ENCODE measurements at regions not wholly inside any gene's neighbourhood (a gene's known extent, or its start where the extent isn't known, plus 50 kb on each side); places are given as distances from the start of the nearest gene placed in this dataset.

- Mint-ChIP-seq H3K36me3 (no peaks in the 10 kb centered on the region), H3K27ac (no peak overlapping the region), H3K9me3 (no peaks in the 10 kb centered on the region), H3K4me1 (peaks cover 0 to 7% (median 1%) of the 10 kb centered on the region in 4 donors), H3K4me3 (no peak overlapping the region), H3K27me3 (no peaks in the 10 kb centered on the region)
- DNase-seq (no peak), ATAC-seq (no peak)
- POLR2A ChIA-PET = no interaction called here
Observed at GRCh38 chr1:199205740-199206441, 567.1 kb downstream of the PTPRC start.

- no peak for DNase-seq
- no peak for ATAC-seq
- Mint-ChIP-seq H3K4me1 (no peaks in the 10 kb centered on the region), H3K27ac (no peak overlapping the region), H3K9me3 (no peaks in the 10 kb centered on the region), H3K4me3 (no peak overlapping the region), H3K36me3 (no peaks in the 10 kb centered on the region), H3K27me3 (no peaks in the 10 kb centered on the region)
- POLR2A ChIA-PET = no interaction called here
Observed at GRCh38 chr1:199208847-199209246, 570.0 kb downstream of the PTPRC start.

GRCh38 chr1:199218065-199218464 is 579.2 kb downstream of the PTPRC start:
- DNase-seq (peak in 5 of 10 donors; percentile 2 to 50 (median 7)), ATAC-seq (peak in 1 of 2 donors; percentile 67)
- peaks cover 0 to 10% (median 0%) of the 10 kb centered on the region in 9 donors for H3K9me3 Mint-ChIP-seq
- H3K4me3 Mint-ChIP-seq = no peak overlapping the region
- POLR2A ChIA-PET = no interaction called here
- no peak overlapping the region for H3K27ac Mint-ChIP-seq
- H3K4me1 Mint-ChIP-seq = peaks cover 1 to 17% (median 6%) of the 10 kb centered on the region in 4 donors
- no peaks in the 10 kb centered on the region for H3K36me3 Mint-ChIP-seq
- H3K27me3 Mint-ChIP-seq = peaks cover 0 to 3% (median 0%) of the 10 kb centered on the region in 5 donors

GRCh38 chr1:199218533-199218932 is 579.7 kb downstream of the PTPRC start:
- H3K36me3 Mint-ChIP-seq = no peaks in the 10 kb centered on the region
- POLR2A ChIA-PET = no interaction called here
- H3K4me1 Mint-ChIP-seq = peaks cover 1 to 17% (median 6%) of the 10 kb centered on the region in 4 donors
- ATAC-seq (no peak), DNase-seq (no peak)
- no peak overlapping the region for H3K4me3 Mint-ChIP-seq
- peaks cover 0 to 3% (median 0%) of the 10 kb centered on the region in 5 donors for H3K27me3 Mint-ChIP-seq
- H3K27ac Mint-ChIP-seq = no peak overlapping the region
- H3K9me3 Mint-ChIP-seq = peaks cover 0 to 10% (median 0%) of the 10 kb centered on the region in 9 donors

GRCh38 chr1:199220031-199220430 is 581.2 kb downstream of the PTPRC start:
- DNase-seq = no peak
- no peak overlapping the region for H3K4me3 Mint-ChIP-seq
- no peak overlapping the region for H3K27ac Mint-ChIP-seq
- H3K27me3 Mint-ChIP-seq = peaks cover 0 to 3% (median 1%) of the 10 kb centered on the region in 5 donors
- ATAC-seq = no peak
- H3K4me1 Mint-ChIP-seq = peaks cover 1 to 17% (median 6%) of the 10 kb centered on the region in 4 donors
- H3K9me3 Mint-ChIP-seq = peaks cover 0 to 10% (median 0%) of the 10 kb centered on the region in 9 donors
- H3K36me3 Mint-ChIP-seq = no peaks in the 10 kb centered on the region
- POLR2A ChIA-PET = no interaction called here

- DNase-seq = no peak
- Mint-ChIP-seq H3K27me3 (peaks cover 0 to 1% (median 0%) of the 10 kb centered on the region in 5 donors), H3K27ac (no peak overlapping the region), H3K4me3 (no peak overlapping the region), H3K4me1 (peaks cover 5 to 29% (median 14%) of the 10 kb centered on the region in 4 donors), H3K36me3 (no peaks in the 10 kb centered on the region), H3K9me3 (peaks cover 0 to 3% (median 0%) of the 10 kb centered on the region in 9 donors)
- ATAC-seq = no peak
- POLR2A ChIA-PET = interaction anchor here (0.5 kb wide), 1 partner anchor 9 kb away, joined by 3 read pairs; no protein-coding TSS in a partner anchor
Observed at GRCh38 chr1:199221371-199222150, 582.7 kb downstream of the PTPRC start.

- POLR2A ChIA-PET = no interaction called here
- H3K9me3 Mint-ChIP-seq = peaks cover 0 to 3% (median 0%) of the 10 kb centered on the region in 9 donors
- no peak overlapping the region for H3K27ac Mint-ChIP-seq
- ATAC-seq = no peak
- no peaks in the 10 kb centered on the region for H3K36me3 Mint-ChIP-seq
- no peak overlapping the region for H3K4me3 Mint-ChIP-seq
- no peak for DNase-seq
- H3K27me3 Mint-ChIP-seq = peaks cover 0 to 1% (median 0%) of the 10 kb centered on the region in 5 donors
- H3K4me1 Mint-ChIP-seq = peaks cover 4 to 22% (median 9%) of the 10 kb centered on the region in 4 donors
Observed at GRCh38 chr1:199223936-199224335, 585.1 kb downstream of the PTPRC start.

GRCh38 chr1:199226163-199226562 is 587.3 kb downstream of the PTPRC start:
- H3K4me3 Mint-ChIP-seq = peak overlapping the region in 5 of 10 donors; percentile 7 to 46 (median 18)
- POLR2A ChIA-PET = no interaction called here
- no peaks in the 10 kb centered on the region for H3K36me3 Mint-ChIP-seq
- peaks cover 0 to 1% (median 0%) of the 10 kb centered on the region in 5 donors for H3K27me3 Mint-ChIP-seq
- peak; percentile 63 to 97 for ATAC-seq
- peak overlapping the region in 8 of 10 donors; percentile 0 to 78 (median 16) for H3K27ac Mint-ChIP-seq
- peak in 4 of 10 donors; percentile 1 to 56 (median 17) for DNase-seq
- H3K9me3 Mint-ChIP-seq = peaks cover 0 to 10% (median under 1%) of the 10 kb centered on the region in 9 donors
- peaks cover 4 to 16% (median 9%) of the 10 kb centered on the region in 4 donors for H3K4me1 Mint-ChIP-seq

GRCh38 chr1:199242147-199242546 is 603.3 kb downstream of the PTPRC start:
- DNase-seq = no peak
- Mint-ChIP-seq H3K36me3 (no peaks in the 10 kb centered on the region), H3K4me1 (peaks cover 0 to 9% (median under 1%) of the 10 kb centered on the region in 4 donors), H3K9me3 (no peaks in the 10 kb centered on the region), H3K27ac (peak overlapping the region in 1 of 10 donors; percentile 43), H3K27me3 (peaks cover 1 to 15% (median 4%) of the 10 kb centered on the region in 5 donors), H3K4me3 (no peak overlapping the region)
- no peak for ATAC-seq
- POLR2A ChIA-PET = no interaction called here

GRCh38 chr1:199242601-199243000 is 603.8 kb downstream of the PTPRC start:
- peak overlapping the region in 1 of 10 donors; percentile 43 for H3K27ac Mint-ChIP-seq
- H3K9me3 Mint-ChIP-seq = no peaks in the 10 kb centered on the region
- peaks cover 0 to 9% (median under 1%) of the 10 kb centered on the region in 4 donors for H3K4me1 Mint-ChIP-seq
- no peak for ATAC-seq
- no peak overlapping the region for H3K4me3 Mint-ChIP-seq
- no peak for DNase-seq
- peaks cover 1 to 15% (median 4%) of the 10 kb centered on the region in 5 donors for H3K27me3 Mint-ChIP-seq
- no peaks in the 10 kb centered on the region for H3K36me3 Mint-ChIP-seq
- POLR2A ChIA-PET = no interaction called here

GRCh38 chr1:199243423-199244061 is 604.7 kb downstream of the PTPRC start:
- peaks cover 0 to 9% (median under 1%) of the 10 kb centered on the region in 4 donors for H3K4me1 Mint-ChIP-seq
- peak; percentile 76 to 81 for ATAC-seq
- POLR2A ChIA-PET = no interaction called here
- H3K36me3 Mint-ChIP-seq = no peaks in the 10 kb centered on the region
- no peak overlapping the region for H3K27ac Mint-ChIP-seq
- no peak overlapping the region for H3K4me3 Mint-ChIP-seq
- peaks cover 1 to 15% (median 4%) of the 10 kb centered on the region in 5 donors for H3K27me3 Mint-ChIP-seq
- H3K9me3 Mint-ChIP-seq = no peaks in the 10 kb centered on the region
- DNase-seq = peak; percentile 29 to 72 (median 47)

GRCh38 chr1:199245946-199246345 is 607.1 kb downstream of the PTPRC start:
- DNase-seq (no peak), ATAC-seq (no peak)
- H3K4me3 Mint-ChIP-seq = no peak overlapping the region
- H3K9me3 Mint-ChIP-seq = no peaks in the 10 kb centered on the region
- peaks cover 1 to 15% (median 2%) of the 10 kb centered on the region in 5 donors for H3K27me3 Mint-ChIP-seq
- H3K36me3 Mint-ChIP-seq = no peaks in the 10 kb centered on the region
- no peak overlapping the region for H3K27ac Mint-ChIP-seq
- H3K4me1 Mint-ChIP-seq = peaks cover 0 to 9% (median 0%) of the 10 kb centered on the region in 4 donors
- POLR2A ChIA-PET = no interaction called here
